DND-41 (cell line): ENCODE measurements at regions not wholly inside any gene's neighbourhood (a gene's known extent, or its start where the extent isn't known, plus 50 kb on each side); places are given as distances from the start of the nearest gene placed in this dataset.
"Not testable (repeated sequence)": the region's sequence is repeated elsewhere in the genome, so short reads cannot be mapped to it uniquely, and the experiment has no call there.

Source experiments
- CTCF ChIP-seq: IDR thresholded peaks from 2 replicates; pipeline ENCODE4 v1.5.1; 2012; ENCODE audit warnings: borderline replicate concordance, low read length, moderate library complexity, mild to moderate bottlenecking; ENCODE audit not compliant: poor library complexity, severe bottlenecking; ENCODE audit errors: extremely low read depth
- EZH2 ChIP-seq: IDR thresholded peaks from 3 replicates; pipeline ENCODE4 v1.6.1; 2012; ENCODE audit warnings: borderline replicate concordance, low read depth, mild to moderate bottlenecking, moderate library complexity, low read length, inconsistent platforms; ENCODE audit not compliant: severe bottlenecking

GRCh38 chr19:5241896-5242295 is 98.7 kb downstream of the PTPRS start:
- TF ChIP-seq CTCF, EZH2: not testable (repeated sequence)
